ENCODE measurements at regions not wholly inside any gene's neighbourhood (a gene's known extent, or its start where the extent isn't known, plus 50 kb on each side); places are given as distances from the start of the nearest gene placed in this dataset.

DNA sequence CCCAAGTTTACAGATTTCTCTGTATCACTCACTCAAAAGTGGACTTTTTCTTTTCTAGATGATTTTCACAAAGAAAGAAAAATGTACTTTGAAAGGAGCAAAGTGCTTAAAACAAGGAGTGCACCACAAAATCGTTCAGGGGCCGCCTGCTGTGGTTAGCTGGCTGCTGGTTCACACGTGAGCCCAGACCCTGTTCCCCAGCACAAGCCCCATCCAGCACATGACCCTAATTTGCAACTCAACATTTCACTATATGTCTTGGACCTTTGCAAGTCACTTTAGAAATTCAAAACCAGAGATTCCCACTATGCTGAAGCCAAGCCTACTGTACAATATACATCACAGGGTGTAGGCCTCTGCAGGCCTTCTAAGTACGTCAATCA lies 95.5 kb upstream of the NHSL1 start (continued):
- TF ChIP-seq YY1 (IDR thresholded peaks at IDR 0.05; ENCODE audit: extremely low read depth, insufficient replicate concordance, low read depth, low read length) = no peak
- TF ChIP-seq, protein P1, sequence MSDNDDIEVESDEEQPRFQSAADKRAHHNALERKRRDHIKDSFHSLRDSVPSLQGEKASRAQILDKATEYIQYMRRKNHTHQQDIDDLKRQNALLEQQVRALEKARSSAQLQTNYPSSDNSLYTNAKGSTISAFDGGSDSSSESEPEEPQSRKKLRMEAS (IDR thresholded peaks at IDR 0.05) = no peak

DNA sequence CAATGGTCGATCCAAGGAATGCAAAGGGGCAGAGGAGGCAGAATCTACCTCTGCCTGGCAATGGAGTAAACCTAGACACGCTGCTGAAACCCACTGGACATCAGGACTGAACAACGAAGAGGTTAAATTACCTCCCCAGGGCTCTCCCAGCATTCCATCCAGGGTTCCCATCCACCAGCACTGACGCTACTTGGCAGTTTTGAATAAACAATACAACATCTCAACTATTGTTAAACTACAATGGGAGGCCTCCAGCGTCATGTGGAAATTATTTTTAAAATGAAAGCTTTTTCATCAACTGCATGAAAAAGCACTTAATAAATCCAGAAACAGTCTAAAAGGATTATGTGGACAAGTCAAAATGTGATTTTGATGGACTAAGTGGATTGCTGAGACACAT lies 96.8 kb upstream of the NHSL1 start:
- intact Hi-C loops (cut with micrococcal nuclease) = no loop called here
- no peaks in the 10 kb centered on the region for H3K79me2 ChIP-seq (ENCODE audit: insufficient read depth, low read length)
- no peaks in the 10 kb centered on the region for H3K27me3 ChIP-seq (ENCODE audit: insufficient read depth, low read length)
- CTCF ChIA-PET = no interaction called here
- no peaks in the 10 kb centered on the region for H3K36me3 ChIP-seq (ENCODE audit: control insufficient read depth in 1 of 2, insufficient read depth in 2 of 2, low read length in 2 of 2)
- no peak overlapping the region for H2AFZ ChIP-seq (ENCODE audit: low read depth, low read length, poor library complexity, severe bottlenecking)
- no peak overlapping the region for H3K9ac ChIP-seq (ENCODE audit: low read length)
- POLR2A ChIA-PET = no interaction called here
- no peak for DNase-seq (ENCODE audit: low read depth, low spot score)
- H3K9me2 ChIP-seq (ENCODE audit: insufficient read depth) = no peaks in the 10 kb centered on the region
- no peak overlapping the region for H3K4me2 ChIP-seq (ENCODE audit: low read length)
- H3K4me3 ChIP-seq (replicated peaks in 1 of 2; ENCODE audit: low read depth in 1 of 2, low read length in 2 of 2) = no peak overlapping the region
- ATAC-seq = no peak
- TF ChIP-seq FOSL1 (IDR thresholded peaks at IDR 0.05; ENCODE audit: low read depth) = no peak
- TF ChIP-seq, protein P2, sequence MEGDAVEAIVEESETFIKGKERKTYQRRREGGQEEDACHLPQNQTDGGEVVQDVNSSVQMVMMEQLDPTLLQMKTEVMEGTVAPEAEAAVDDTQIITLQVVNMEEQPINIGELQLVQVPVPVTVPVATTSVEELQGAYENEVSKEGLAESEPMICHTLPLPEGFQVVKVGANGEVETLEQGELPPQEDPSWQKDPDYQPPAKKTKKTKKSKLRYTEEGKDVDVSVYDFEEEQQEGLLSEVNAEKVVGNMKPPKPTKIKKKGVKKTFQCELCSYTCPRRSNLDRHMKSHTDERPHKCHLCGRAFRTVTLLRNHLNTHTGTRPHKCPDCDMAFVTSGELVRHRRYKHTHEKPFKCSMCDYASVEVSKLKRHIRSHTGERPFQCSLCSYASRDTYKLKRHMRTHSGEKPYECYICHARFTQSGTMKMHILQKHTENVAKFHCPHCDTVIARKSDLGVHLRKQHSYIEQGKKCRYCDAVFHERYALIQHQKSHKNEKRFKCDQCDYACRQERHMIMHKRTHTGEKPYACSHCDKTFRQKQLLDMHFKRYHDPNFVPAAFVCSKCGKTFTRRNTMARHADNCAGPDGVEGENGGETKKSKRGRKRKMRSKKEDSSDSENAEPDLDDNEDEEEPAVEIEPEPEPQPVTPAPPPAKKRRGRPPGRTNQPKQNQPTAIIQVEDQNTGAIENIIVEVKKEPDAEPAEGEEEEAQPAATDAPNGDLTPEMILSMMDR (IDR thresholded peaks at IDR 0.05 in 2 of 3, conservative IDR thresholded peaks at IDR 0.05 in 1 of 3; ENCODE audit: borderline replicate concordance in 1 of 3, insufficient read depth in 1 of 3, low read depth in 2 of 3, low read length in 2 of 3) = no peak
- no peak for TF ChIP-seq EZH2phosphoT487 (IDR thresholded peaks at IDR 0.05; ENCODE audit: borderline replicate concordance)
- no peak for TF ChIP-seq SP1 (IDR thresholded peaks at IDR 0.05; ENCODE audit: low read depth)
- no peak for TF ChIP-seq YY1 (IDR thresholded peaks at IDR 0.05; ENCODE audit: extremely low read depth, insufficient replicate concordance, low read depth, low read length)
- H3K27ac ChIP-seq (ENCODE audit: low read depth, low read length) = no peak overlapping the region
- no peaks in the 10 kb centered on the region for H3K9me3 ChIP-seq (ENCODE audit: control insufficient read depth in 1 of 2, insufficient read depth in 1 of 2, low read depth in 1 of 2, low read length in 2 of 2)
- no TSS peak for BruUV-seq (replicated peaks)
- peaks cover 6 to 22% of the 10 kb centered on the region in 2 experiments; a peak in 3 of 4 replicates for H3K4me1 ChIP-seq (ENCODE audit: control insufficient read depth in 1 of 2, insufficient read depth in 2 of 2, low read length in 2 of 2)
- no peaks in the 10 kb centered on the region for H4K20me1 ChIP-seq (ENCODE audit: insufficient read depth)
- RAD21 ChIA-PET (ENCODE audit: low non-redundant PET in 1 of 2, low total read pairs in 2 of 2, uncharacterized antibody in 2 of 2, unreplicated experiment in 2 of 2) = no interaction called here
